Esophagus squamous epithelium (tissue), 4 donors: ENCODE measurements at regions not wholly inside any gene's neighbourhood (a gene's known extent, or its start where the extent isn't known, plus 50 kb on each side); places are given as distances from the start of the nearest gene placed in this dataset.

Experiments
- POLR2A ChIP-seq, 4 donors: fragments of 450-650 bp; IDR thresholded peaks; one replicate each; pipeline ENCODE4 v1.6.1; 2017; ENCODE audit warnings: antibody characterized with exemption in 4 of 4, mild to moderate bottlenecking in 4 of 4, moderate library complexity in 3 of 4
- TF ChIP-seq, protein P1 (sequence below), 6 experiments: fragments of 450-650 bp in 4 of 6; fragments of 200-600 bp in 2 of 6; sonication (generic) in 2 of 6; IDR thresholded peaks; one replicate each; pipeline ENCODE4 v1.5.1; 2016 to 2019; ENCODE audit warnings: antibody characterized with exemption in 6 of 6, mild to moderate bottlenecking in 4 of 6, moderate library complexity in 4 of 6

DNA sequence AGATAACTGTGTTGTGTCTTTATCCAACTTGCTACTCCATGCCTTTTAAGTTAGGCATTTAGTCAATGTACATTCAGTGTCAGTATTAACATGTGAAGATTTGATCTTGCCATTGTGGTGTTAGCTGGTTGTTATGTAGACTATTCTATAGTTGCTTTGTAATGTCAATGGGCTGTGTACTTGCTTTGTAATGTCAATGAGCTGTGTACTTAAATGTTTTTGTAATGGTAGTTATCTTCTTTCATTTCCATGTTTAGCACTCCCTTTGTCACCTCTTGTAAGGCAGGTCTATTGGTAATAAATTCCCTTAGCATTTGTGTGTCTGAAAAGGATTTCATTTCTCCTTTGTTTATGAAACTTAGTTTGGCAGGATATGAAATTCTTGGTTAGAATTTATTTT lies 53.4 kb downstream of the MC4R start:
- TF ChIP-seq, protein P1, sequence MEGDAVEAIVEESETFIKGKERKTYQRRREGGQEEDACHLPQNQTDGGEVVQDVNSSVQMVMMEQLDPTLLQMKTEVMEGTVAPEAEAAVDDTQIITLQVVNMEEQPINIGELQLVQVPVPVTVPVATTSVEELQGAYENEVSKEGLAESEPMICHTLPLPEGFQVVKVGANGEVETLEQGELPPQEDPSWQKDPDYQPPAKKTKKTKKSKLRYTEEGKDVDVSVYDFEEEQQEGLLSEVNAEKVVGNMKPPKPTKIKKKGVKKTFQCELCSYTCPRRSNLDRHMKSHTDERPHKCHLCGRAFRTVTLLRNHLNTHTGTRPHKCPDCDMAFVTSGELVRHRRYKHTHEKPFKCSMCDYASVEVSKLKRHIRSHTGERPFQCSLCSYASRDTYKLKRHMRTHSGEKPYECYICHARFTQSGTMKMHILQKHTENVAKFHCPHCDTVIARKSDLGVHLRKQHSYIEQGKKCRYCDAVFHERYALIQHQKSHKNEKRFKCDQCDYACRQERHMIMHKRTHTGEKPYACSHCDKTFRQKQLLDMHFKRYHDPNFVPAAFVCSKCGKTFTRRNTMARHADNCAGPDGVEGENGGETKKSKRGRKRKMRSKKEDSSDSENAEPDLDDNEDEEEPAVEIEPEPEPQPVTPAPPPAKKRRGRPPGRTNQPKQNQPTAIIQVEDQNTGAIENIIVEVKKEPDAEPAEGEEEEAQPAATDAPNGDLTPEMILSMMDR (IDR thresholded peaks at IDR 0.05), result no peak
- TF ChIP-seq POLR2A (IDR thresholded peaks at IDR 0.05), result no peak
